PC-9 (cell line): ENCODE measurements at regions not wholly inside any gene's neighbourhood (a gene's known extent, or its start where the extent isn't known, plus 50 kb on each side); places are given as distances from the start of the nearest gene placed in this dataset.

Experiments used
- BruUV-seq: library from RNA; stranded (reverse); fragments of 400-500 nt; replicated peaks from 2 replicates; lab custom pipeline; 2021; lab: Mats Ljungman, UMichigan
- CTCF ChIA-PET: fragments of 300-600 bp; sonication (Branson Sonifier 250); formaldehyde crosslinking; loops from one replicate; lab custom pipeline; 2022; ENCODE audit warnings: antibody characterized with exemption; lab: Charles Lee
- POLR2A ChIA-PET: fragments of 300-600 bp; sonication (Branson Sonifier 250); formaldehyde crosslinking; loops from one replicate; lab custom pipeline; 2022; ENCODE audit warnings: antibody characterized with exemption; ENCODE audit not compliant: unreplicated experiment; lab: Charles Lee
- DNase-seq, 2 experiments: peaks; one replicate each; pipeline versions ENCODE4 v3.0.0 to v3.0.0-alpha.2; 2015 to 2022; ENCODE audit warnings: mixed read lengths in 1 of 2
- H2AFZ ChIP-seq: fragments of 200-600 bp; sonication (generic); 2 replicates; pipeline ENCODE4 v1.8.1; 2017; ENCODE audit warnings: antibody characterized with exemption
- H3F3A ChIP-seq: fragments of 200-600 bp; sonication (generic); 2 replicates; pipeline ENCODE4 v1.8.1; 2017; ENCODE audit warnings: antibody characterized with exemption, mild to moderate bottlenecking, low read depth; ENCODE audit not compliant: insufficient read depth
- H3K27ac ChIP-seq: fragments of 200-600 bp; sonication (generic); 2 replicates; pipeline ENCODE4 v1.6.1; 2016; ENCODE audit warnings: mixed run types
- H3K27me3 ChIP-seq: fragments of 200-600 bp; sonication (generic); 2 replicates; pipeline ENCODE4 v1.6.1; 2016; ENCODE audit warnings: low read depth, mixed run types; ENCODE audit not compliant: insufficient read depth
- H3K36me3 ChIP-seq: fragments of 200-600 bp; sonication (generic); 2 replicates; pipeline ENCODE4 v1.6.1; 2016; ENCODE audit warnings: low read depth, mixed run types
- H3K4me1 ChIP-seq: fragments of 200-600 bp; sonication (generic); replicated peaks from 2 replicates; pipeline ENCODE4 v1.6.1; 2016; ENCODE audit warnings: mixed run types; ENCODE audit not compliant: insufficient read depth
- H3K4me2 ChIP-seq: fragments of 200-600 bp; sonication (generic); 2 replicates; pipeline ENCODE4 v1.6.1; 2017; ENCODE audit warnings: mixed run types
- H3K4me3 ChIP-seq: fragments of 200-600 bp; sonication (generic); 2 replicates; pipeline ENCODE4 v1.6.1; 2016; ENCODE audit warnings: mixed run types
- H3K79me2 ChIP-seq: fragments of 200-600 bp; sonication (generic); 2 replicates; pipeline ENCODE4 v1.6.1; 2017; ENCODE audit warnings: low read depth, mixed run types
- H3K9me2 ChIP-seq: fragments of 200-600 bp; sonication (generic); 2 replicates; pipeline ENCODE4 v1.8.1; 2017; ENCODE audit warnings: mild to moderate bottlenecking; ENCODE audit not compliant: insufficient read depth
- H3K9me3 ChIP-seq: fragments of 200-600 bp; sonication (generic); 2 replicates; pipeline ENCODE4 v1.8.1; 2016; ENCODE audit warnings: low read depth; ENCODE audit not compliant: insufficient read depth
- H4K20me1 ChIP-seq: fragments of 200-600 bp; sonication (generic); 2 replicates; pipeline ENCODE4 v1.8.1; 2017; ENCODE audit not compliant: insufficient read depth
- EZH2 ChIP-seq: fragments of 200-600 bp; sonication (generic); IDR thresholded peaks from 2 replicates; pipeline ENCODE4 v1.8.0; 2017; ENCODE audit warnings: antibody characterized with exemption, low read depth
- intact Hi-C: fragments of 100-400 bp; cut with micrococcal nuclease; formaldehyde crosslinking; loops from one replicate; pipeline ENCODE4 v1.10.0; 2022; ENCODE audit not compliant: unreplicated experiment
- TF ChIP-seq, protein P1 (sequence below): fragments of 200-600 bp; sonication (generic); conservative IDR thresholded peaks from 2 replicates; pipeline ENCODE4 v1.6.1; 2017; ENCODE audit warnings: mixed run types, antibody characterized with exemption, mild to moderate bottlenecking, moderate library complexity

DNA sequence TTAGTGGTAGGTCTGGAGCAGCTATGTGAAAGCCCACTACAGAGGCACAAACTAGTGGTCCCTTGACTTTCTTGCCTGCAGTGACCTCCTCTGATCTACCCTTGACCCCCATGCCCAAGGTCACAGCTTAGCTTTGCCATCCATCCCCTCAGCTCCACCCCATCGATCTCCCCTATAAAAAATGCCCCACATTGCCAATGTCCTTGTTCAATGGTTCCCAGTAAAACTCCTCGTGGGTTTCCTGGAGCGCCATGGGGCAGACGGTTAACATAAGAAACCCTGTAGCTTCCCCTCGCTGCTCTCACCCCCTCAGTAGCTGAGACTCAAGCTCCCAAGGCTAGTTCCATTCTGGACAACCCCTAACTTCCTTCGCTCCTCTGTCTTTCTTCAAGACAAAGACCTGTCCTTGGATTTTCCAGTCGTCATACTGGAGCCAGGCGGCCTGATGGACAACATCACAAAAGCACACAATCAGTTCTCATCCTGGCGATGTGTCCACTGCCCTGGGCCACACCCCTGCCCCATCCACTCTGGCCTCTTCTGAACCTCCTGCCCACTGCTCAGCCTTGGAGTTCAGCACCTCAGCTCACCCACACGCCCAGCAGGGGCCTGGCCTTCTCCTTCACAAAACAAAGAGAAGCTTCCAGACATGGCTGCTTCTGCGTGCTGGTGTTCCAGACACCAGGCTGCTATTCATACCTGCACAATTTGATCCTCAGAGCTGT, 1429.3 kb downstream of the BRD1 start:
- H3K36me3 ChIP-seq = no peaks in the 10 kb centered on the region
- H3K4me3 ChIP-seq = no peak overlapping the region
- no TSS peak for BruUV-seq
- H3F3A ChIP-seq = no peaks in the 10 kb centered on the region
- ChIA-PET POLR2A (no interaction called here), CTCF (no interaction called here)
- TF ChIP-seq EZH2 = no peak
- TF ChIP-seq, protein P1, sequence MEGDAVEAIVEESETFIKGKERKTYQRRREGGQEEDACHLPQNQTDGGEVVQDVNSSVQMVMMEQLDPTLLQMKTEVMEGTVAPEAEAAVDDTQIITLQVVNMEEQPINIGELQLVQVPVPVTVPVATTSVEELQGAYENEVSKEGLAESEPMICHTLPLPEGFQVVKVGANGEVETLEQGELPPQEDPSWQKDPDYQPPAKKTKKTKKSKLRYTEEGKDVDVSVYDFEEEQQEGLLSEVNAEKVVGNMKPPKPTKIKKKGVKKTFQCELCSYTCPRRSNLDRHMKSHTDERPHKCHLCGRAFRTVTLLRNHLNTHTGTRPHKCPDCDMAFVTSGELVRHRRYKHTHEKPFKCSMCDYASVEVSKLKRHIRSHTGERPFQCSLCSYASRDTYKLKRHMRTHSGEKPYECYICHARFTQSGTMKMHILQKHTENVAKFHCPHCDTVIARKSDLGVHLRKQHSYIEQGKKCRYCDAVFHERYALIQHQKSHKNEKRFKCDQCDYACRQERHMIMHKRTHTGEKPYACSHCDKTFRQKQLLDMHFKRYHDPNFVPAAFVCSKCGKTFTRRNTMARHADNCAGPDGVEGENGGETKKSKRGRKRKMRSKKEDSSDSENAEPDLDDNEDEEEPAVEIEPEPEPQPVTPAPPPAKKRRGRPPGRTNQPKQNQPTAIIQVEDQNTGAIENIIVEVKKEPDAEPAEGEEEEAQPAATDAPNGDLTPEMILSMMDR = no peak
- H3K27me3 ChIP-seq = peaks cover 97% of the 10 kb centered on the region
- no peak overlapping the region for H3K27ac ChIP-seq
- H3K79me2 ChIP-seq = no peaks in the 10 kb centered on the region
- H3K4me2 ChIP-seq = no peak overlapping the region
- no peak overlapping the region for H2AFZ ChIP-seq
- DNase-seq = no peak
- intact Hi-C loops = no loop called here
- H3K4me1 ChIP-seq = no peaks in the 10 kb centered on the region
- no peaks in the 10 kb centered on the region for H3K9me3 ChIP-seq
- no peaks in the 10 kb centered on the region for H3K9me2 ChIP-seq
- peaks cover 2% of the 10 kb centered on the region; the same call in 1 of the 2 replicates for H4K20me1 ChIP-seq

DNA sequence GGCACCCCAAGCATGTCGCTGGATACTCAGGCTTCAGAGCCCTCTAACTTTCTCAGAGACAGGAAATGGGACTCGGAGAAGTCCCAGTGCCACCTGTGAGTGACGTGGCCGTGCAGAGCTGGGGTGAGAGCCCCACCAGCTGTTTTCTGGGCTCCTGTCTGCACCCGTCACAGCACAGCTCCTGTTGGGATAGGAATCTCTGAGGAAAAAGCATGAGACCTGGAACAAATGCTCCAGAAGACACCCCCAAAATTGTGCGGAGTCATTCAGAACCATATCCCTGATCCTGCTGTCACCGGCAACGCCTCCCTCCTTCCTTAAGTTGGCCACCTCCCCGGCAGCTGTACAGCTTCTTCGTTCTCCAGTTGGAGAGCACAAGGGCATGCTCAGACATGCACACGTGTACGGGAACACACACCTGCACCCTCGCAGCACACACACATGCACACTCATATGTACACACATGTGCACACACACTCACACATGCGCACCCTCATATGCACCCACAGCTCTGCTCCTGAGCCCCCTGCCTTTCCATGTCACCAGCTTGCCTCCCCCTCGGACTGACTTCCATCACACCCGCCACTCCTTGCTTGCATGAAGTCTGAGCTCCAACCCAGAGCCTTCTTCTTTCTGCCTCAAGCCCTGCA, 1430.0 kb downstream of the BRD1 start:
- no peaks in the 10 kb centered on the region for H3K9me3 ChIP-seq
- no peaks in the 10 kb centered on the region for H3K79me2 ChIP-seq
- H3K4me1 ChIP-seq = no peaks in the 10 kb centered on the region
- ChIA-PET POLR2A (no interaction called here), CTCF (no interaction called here)
- no peaks in the 10 kb centered on the region for H3F3A ChIP-seq
- H3K27me3 ChIP-seq = peaks cover 97% of the 10 kb centered on the region
- no peak overlapping the region for H3K4me3 ChIP-seq
- no peak overlapping the region for H3K27ac ChIP-seq
- peaks cover 2% of the 10 kb centered on the region; the same call in 1 of the 2 replicates for H4K20me1 ChIP-seq
- no peak overlapping the region for H2AFZ ChIP-seq
- H3K9me2 ChIP-seq = no peaks in the 10 kb centered on the region
- BruUV-seq = no TSS peak
- no peaks in the 10 kb centered on the region for H3K36me3 ChIP-seq
- no peak for DNase-seq
- TF ChIP-seq EZH2 = no peak
- TF ChIP-seq, protein P1 = no peak
- intact Hi-C loops = no loop called here
- no peak overlapping the region for H3K4me2 ChIP-seq

DNA sequence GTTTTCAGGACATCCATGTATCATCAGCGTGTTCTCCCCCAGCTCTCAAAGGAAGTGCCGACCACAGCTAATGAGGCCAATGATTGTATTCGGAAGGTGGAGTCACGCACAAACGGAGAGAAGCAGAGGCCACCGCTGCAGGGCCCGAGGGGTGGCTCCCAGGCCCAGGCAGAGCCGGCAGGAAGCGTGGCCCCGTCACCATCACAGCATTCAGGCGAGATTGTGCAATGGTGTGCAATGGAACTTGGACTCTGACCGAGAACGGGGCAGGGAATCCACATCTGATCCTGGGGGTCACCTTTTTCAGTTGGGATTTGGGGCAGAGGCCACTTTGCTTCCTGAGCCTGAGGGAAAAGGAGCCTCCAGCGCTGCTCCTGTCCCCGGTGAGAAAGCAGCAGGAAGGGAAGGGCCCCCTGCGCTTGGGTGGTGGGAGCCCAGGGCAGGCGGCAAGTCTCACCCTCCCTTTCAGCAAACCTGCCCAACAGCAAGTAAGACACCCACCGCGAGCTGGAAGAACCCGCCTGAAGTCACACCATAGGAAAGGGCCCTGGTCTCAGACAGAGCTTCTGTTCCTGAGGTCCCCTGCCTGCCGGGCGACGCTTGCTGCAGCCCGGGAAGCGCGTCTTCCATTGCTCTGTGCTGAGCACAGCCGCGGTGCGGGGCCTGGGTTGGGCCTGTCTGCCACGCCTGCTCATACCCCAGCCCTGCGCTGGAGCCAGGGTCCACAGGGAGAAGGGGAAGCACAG, 1430.7 kb downstream of the BRD1 start:
- peaks cover 95% of the 10 kb centered on the region for H3K27me3 ChIP-seq
- BruUV-seq = no TSS peak
- POLR2A ChIA-PET = no interaction called here

More for the DNA sequence above, 1430.7 kb downstream of the BRD1 start:
- Histone ChIP-seq H3K9me2 (no peaks in the 10 kb centered on the region), H3K36me3 (no peaks in the 10 kb centered on the region), H2AFZ (no peak overlapping the region), H3F3A (no peaks in the 10 kb centered on the region), H4K20me1 (peaks cover 2% of the 10 kb centered on the region; the same call in 1 of the 2 replicates), H3K27ac (no peak overlapping the region), H3K9me3 (no peaks in the 10 kb centered on the region), H3K79me2 (no peaks in the 10 kb centered on the region), H3K4me2 (no peak overlapping the region), H3K4me3 (no peak overlapping the region), H3K4me1 (no peaks in the 10 kb centered on the region)
- no peak for TF ChIP-seq EZH2
- TF ChIP-seq, protein P1 = no peak
- CTCF ChIA-PET = no interaction called here
- DNase-seq = no peak
- intact Hi-C loops = no loop called here
